ENCODE measurements at regions not wholly inside any gene's neighbourhood (a gene's known extent, or its start where the extent isn't known, plus 50 kb on each side); places are given as distances from the start of the nearest gene placed in this dataset.

DNA sequence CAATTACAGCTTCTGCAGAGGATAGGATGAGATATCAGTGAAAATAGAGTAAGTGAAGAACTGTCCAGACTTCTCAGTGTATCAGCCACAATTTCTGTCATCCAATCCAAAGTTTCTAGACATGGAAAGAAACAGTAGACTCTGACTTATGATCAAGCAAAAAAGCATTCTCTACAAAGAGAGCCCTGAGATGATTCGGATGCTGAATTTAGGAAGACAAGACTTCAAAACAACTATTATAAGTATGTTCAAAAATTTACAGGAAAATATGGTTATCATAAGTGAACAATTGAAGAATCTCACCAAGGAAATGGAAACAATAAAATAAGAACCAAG is 238.2 kb upstream of the IRS2 start:
- TF ChIP-seq POLR2A (IDR thresholded peaks at IDR 0.05): no peak
- TF ChIP-seq, protein P1, sequence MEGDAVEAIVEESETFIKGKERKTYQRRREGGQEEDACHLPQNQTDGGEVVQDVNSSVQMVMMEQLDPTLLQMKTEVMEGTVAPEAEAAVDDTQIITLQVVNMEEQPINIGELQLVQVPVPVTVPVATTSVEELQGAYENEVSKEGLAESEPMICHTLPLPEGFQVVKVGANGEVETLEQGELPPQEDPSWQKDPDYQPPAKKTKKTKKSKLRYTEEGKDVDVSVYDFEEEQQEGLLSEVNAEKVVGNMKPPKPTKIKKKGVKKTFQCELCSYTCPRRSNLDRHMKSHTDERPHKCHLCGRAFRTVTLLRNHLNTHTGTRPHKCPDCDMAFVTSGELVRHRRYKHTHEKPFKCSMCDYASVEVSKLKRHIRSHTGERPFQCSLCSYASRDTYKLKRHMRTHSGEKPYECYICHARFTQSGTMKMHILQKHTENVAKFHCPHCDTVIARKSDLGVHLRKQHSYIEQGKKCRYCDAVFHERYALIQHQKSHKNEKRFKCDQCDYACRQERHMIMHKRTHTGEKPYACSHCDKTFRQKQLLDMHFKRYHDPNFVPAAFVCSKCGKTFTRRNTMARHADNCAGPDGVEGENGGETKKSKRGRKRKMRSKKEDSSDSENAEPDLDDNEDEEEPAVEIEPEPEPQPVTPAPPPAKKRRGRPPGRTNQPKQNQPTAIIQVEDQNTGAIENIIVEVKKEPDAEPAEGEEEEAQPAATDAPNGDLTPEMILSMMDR (IDR thresholded peaks at IDR 0.05): no peak
- H3K4me3 ChIP-seq: no peak overlapping the region
- no peaks in the 10 kb centered on the region for H3K36me3 ChIP-seq
- H3K4me1 ChIP-seq: no peaks in the 10 kb centered on the region
- no peaks in the 10 kb centered on the region for H3K9me3 ChIP-seq
- no peak for DNase-seq
- H3K27ac ChIP-seq: peak overlapping the region in 1 of 4 donors; percentile 57
- H3K27me3 ChIP-seq: no peaks in the 10 kb centered on the region

DNA sequence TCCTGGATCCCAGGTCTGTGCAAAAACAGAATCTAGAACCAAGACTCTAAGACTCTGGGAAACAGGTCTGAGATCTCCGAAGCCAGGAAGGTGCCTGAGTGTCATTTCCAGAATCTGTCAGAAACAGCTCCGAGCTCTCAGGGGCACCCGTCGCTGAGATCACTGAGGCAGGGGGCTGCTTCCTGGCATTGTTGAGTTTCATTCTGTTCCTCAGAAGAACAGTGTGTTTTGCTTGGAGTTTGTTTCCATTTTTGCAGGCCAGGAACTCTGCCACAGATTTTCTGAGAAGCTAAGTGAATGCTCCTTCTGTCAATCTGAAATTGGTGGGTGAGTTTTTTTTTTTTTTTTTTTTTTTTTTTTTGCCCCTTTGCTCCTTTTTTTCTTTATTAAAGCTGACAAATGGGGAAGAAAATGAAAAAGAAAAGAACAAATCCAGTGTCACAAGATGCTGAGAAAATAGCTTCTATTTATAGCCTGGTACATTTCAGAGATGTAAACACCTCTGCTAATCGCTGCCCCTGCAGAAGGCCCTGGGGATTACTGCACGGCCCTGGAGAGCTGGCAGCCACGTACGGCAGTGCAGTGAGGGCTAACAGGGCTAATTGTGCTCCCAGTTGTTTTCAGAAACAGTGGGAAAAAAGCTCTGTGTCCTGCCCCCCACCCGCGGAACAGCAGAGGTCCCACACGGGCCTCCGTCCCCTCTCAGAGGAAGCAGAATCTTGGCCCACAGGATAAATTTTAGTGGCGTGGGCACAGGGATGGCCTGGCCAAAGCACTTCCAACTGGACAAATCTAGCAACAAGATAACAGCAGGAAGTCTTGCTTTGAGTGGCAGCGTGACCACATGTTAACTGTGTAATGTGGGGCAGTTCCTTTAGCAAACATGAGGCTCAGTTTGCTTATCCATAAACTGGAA is 237.6 kb upstream of the IRS2 start:
- DNase-seq: no peak
- TF ChIP-seq, protein P1 (IDR thresholded peaks at IDR 0.05): no peak
- Histone ChIP-seq H3K9me3 (no peaks in the 10 kb centered on the region), H3K4me1 (no peaks in the 10 kb centered on the region), H3K4me3 (no peak overlapping the region), H3K27me3 (no peaks in the 10 kb centered on the region), H3K27ac (peak overlapping the region in 1 of 4 donors; percentile 57), H3K36me3 (no peaks in the 10 kb centered on the region)

DNA sequence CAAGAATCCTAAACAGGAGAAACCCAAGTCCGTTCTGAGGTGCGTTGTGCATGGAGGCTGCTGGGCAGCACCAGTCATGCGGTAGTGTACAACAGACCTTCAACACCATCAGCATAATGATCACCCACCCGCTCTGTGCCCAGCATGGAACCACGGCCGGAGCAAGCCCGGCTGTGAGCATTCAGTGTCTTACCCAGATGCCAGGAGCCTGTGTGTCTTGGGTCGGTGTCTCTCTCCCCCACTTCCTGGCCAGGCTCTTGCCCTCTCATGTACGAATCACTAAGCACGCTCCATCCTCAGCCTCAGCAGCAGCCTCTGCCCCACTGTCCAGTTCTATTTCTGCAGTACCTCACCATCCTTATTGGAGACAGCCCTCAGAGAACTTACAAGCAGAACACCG is 231.6 kb upstream of the IRS2 start:
- DNase-seq: no peak
- Histone ChIP-seq H3K9me3 (no peaks in the 10 kb centered on the region), H3K27ac (no peak overlapping the region), H3K4me1 (no peaks in the 10 kb centered on the region), H3K4me3 (no peak overlapping the region), H3K36me3 (no peaks in the 10 kb centered on the region), H3K27me3 (no peaks in the 10 kb centered on the region)
- TF ChIP-seq POLR2A (IDR thresholded peaks at IDR 0.05): no peak
- TF ChIP-seq, protein P1 (IDR thresholded peaks at IDR 0.05): no peak

DNA sequence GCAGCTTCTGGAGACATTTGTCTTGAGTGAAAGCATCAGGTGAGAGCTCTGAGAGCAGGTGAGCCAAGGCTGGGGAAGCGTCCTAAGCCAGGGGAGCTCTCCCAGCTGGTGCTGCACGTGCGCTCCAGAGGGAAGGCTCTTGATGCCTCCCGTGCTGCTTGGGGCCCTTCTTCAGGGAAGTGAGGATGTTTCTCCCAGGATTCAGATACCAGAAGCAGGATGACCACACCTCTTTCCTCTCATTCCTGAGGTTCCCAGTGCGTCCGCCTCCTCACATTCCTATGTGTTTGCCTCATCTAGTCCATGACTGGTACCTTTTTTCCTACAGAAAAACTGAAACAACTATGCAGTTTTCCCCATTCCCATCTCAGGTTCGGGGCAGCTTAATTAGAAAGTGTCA is 231.0 kb upstream of the IRS2 start:
- Histone ChIP-seq H3K9me3 (no peaks in the 10 kb centered on the region), H3K36me3 (no peaks in the 10 kb centered on the region), H3K4me3 (no peak overlapping the region), H3K4me1 (no peaks in the 10 kb centered on the region), H3K27me3 (no peaks in the 10 kb centered on the region), H3K27ac (no peak overlapping the region)
- TF ChIP-seq POLR2A (IDR thresholded peaks at IDR 0.05): no peak
- TF ChIP-seq, protein P1 (IDR thresholded peaks at IDR 0.05): no peak
- DNase-seq: no peak

DNA sequence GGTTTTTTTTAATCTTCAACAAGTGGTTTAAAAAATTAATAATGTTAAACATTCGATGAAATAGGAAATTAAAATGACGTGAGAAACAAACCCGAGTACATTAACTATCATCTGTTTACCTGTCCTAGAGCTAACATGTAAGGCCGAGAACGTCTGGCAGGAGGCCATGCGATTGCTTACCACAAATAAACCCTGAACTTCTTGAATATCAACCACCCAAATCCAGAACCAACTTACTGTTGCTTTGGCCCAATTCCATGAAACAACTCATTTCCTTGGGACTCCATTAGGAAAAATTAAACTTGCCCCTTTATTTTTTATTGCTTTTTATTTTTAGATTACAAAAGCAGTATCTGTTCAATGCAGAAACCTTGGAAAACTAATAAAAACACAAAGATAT is 228.9 kb upstream of the IRS2 start:
- TF ChIP-seq POLR2A (IDR thresholded peaks at IDR 0.05): no peak
- TF ChIP-seq, protein P1 (IDR thresholded peaks at IDR 0.05): no peak
- H3K27me3 ChIP-seq: no peaks in the 10 kb centered on the region
- H3K27ac ChIP-seq: no peak overlapping the region
- H3K4me1 ChIP-seq: no peaks in the 10 kb centered on the region
- DNase-seq: no peak
- H3K9me3 ChIP-seq: no peaks in the 10 kb centered on the region
- H3K4me3 ChIP-seq: no peak overlapping the region
- H3K36me3 ChIP-seq: no peaks in the 10 kb centered on the region
